Retina (tissue), 1 donor: ENCODE measurements at regions not wholly inside any gene's neighbourhood (a gene's known extent, or its start where the extent isn't known, plus 50 kb on each side); places are given as distances from the start of the nearest gene placed in this dataset.
"Not testable (repeated sequence)": the region's sequence is repeated elsewhere in the genome, so short reads cannot be mapped to it uniquely, and the experiment has no call there.

Source experiments
- DNase-seq: peaks from one replicate; pipeline ENCODE4 v3.0.0-alpha.2; 2016

DNA sequence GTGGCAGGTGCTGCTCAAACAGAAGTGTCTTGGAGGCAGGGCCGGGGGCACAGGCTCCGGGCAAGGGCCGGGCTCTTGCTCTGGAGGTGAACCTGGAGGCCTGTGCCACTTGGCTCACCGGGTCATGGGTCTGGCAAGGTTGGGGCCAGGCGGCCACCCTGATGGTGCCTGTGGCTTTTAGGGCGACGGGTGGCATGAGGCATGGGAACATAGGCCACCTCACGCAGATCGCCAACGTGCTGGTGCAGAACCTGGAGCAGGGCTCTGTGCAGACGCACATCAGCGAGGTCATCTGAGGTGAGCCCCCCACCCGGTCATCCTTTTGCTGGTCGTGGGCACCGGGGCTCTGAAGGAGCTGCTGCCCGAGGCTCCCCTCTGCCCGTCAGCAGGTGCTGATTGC lies 202.7 kb downstream of the LIPI start:
- DNase-seq = not testable (repeated sequence)

DNA sequence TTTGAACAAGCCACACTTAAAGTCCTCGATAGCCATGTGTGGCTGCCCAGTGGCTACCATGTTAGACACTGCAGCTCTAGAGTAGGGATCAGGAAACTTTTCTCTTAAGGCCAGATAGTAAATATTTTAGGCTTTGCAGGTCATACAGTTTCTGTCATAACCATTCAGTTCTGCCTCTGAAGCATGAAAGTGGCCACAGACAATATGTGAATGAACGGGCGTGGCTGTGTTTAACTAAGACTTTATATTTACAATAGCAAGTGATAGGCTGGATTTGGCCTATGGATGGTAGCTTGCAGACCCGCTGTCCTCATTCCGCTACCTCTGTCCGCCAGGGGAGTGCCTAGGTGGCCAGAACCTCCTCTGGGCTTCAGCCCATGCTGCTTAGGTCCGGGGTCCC lies 204.6 kb downstream of the LIPI start:
- not testable (repeated sequence) for DNase-seq

- DNase-seq = not testable (repeated sequence)
These were observed 223.5 kb downstream of the LIPI start for GRCh38 chr21:13986996-13987958.

GRCh38 chr21:13985865-13986863 lies 224.6 kb downstream of the LIPI start:
- DNase-seq = not testable (repeated sequence)

- DNase-seq = not testable (repeated sequence)
These were observed 225.5 kb downstream of the LIPI start for GRCh38 chr21:13985137-13985864.

GRCh38 chr21:13984728-13985127 lies 226.0 kb downstream of the LIPI start:
- not testable (repeated sequence) for DNase-seq

GRCh38 chr21:13981176-13982087 lies 229.3 kb downstream of the LIPI start:
- DNase-seq = not testable (repeated sequence)

DNA sequence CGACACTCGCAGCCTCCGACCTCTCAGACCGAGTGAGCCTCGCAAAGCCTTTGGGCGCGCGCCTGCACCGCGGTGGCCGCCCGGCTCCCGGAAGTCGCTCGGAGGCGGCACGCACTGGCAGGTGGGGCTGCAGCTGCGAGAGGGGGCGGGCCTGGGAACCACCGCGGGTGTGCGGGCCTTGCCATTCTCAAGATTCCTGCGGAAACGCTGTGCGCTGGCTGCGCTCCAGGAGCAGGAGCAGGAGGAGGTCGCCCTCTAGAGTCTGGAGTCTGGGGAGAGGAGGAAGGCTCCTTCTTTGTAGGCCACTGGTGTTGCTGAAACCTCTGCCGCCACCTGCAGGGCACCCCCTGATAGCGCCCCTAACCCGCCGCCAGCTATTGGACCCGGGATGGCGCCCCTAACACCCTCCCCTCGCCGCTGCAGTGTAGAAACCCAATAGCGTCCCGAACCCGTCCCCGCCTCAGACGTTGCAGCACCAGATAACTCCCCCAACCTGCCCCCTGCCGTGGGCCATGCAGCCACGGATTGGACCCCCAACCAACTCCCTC lies 230.6 kb downstream of the LIPI start:
- not testable (repeated sequence) for DNase-seq

- DNase-seq = not testable (repeated sequence)
These were observed 231.1 kb downstream of the LIPI start for GRCh38 chr21:13979608-13980007.

DNA sequence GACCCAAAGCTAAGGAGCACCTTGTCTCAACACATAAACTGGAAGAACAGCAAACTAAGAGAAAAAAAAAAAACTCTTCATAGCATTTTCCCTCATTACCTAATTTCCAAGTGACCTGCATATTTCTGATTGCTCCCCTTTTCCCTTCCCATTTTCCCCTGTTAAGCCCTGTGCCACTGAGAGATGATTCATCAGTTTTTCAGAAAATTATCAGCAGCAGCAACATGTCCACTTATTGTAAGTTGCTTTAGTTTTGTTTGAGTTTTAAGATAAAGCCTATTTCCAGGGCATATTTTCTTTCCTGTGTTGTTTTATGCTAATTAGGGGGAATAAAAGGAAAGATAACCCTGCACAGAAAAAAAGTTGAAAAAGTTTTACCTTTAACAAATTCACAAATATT lies 236.2 kb downstream of the LIPI start:
- not testable (repeated sequence) for DNase-seq

DNA sequence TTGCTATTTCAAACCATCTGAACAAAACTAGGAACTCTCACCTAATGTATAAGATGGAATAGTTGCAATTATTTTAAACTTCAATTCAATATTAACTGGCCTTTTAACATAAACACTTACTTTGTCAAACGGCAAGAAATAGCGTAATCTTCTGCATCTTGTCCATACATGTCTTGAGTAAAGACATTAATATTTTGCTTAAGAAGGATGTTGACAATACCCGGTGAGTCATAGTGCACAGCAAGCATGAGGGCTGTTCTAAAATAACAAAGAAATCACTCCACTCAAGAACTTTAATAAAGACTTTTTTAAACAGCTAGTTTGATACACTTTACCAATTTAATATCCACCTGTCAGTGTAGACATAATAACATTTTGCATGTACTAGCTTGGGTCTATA lies 240.9 kb downstream of the LIPI start:
- not testable (repeated sequence) for DNase-seq

DNA sequence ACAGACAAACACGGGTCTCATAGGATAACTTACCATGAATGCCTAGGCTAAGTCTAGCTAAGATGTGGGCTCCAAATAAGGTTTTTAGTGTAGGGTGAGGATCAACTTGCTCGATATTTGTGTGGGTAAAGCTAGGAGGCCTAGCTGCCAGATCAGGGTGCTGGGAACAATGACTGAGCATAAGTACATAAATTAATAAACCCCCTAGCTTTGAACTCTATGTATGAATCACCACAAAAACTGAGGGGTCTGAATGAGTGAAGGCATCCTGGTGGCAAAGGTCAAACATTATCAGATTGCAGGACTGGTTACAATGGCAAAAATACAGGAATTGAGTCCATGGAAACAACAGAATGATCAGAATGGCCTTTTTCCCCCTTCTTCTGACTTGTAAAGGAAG lies 241.8 kb downstream of the LIPI start:
- not testable (repeated sequence) for DNase-seq

- DNase-seq = not testable (repeated sequence)
These were observed 247.5 kb downstream of the LIPI start for GRCh38 chr21:13963259-13963658.

GRCh38 chr21:13937236-13937635 lies 273.5 kb downstream of the LIPI start:
- DNase-seq = no peak

DNA sequence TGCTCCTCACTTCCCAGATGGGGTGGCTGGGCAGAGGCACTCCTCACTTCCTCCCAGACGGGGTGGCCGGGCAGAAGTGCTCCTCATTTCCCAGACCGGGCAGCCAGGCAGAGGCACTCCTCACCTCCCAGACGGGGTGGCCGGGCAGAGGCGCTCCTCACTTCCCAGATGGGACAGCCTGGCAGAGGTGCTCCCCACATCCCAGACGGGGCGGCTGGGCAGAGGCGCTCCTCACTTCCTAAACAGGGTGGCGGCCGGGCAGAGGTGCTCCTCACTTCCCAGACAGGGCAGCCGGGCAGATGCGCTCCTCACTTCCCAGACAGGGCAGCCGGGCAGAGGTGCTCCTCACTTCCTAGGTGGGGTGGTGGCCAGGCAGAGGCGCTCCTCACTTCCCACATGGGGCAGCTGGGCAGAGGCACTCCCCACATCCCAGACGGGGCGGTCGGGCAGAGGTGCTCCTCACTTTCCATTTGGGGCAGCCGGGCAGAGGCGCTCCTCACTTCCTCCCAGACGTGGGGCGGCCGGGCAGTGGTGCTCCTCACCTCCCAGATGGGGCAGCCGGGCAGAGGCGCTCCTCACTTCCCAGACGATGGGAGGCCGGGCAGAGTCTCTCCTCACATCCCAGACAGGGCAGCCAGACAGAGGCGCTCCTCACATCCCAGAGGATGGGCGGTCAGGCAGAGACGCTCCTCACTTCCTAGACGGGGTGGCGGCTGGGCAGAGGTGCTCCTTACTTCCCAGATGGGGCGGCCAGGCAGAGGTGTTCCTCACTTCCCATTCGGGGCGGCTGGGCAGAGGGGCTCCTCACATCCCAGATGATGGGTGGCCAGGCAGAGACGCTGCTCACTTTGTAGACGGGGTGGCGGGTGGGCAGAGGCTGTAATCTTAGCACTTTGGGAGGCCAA lies 274.5 kb downstream of the LIPI start:
- not testable (repeated sequence) for DNase-seq

- DNase-seq = not testable (repeated sequence)
These were observed 275.2 kb downstream of the LIPI start for GRCh38 chr21:13935396-13936032.

- DNase-seq = not testable (repeated sequence)
These were observed 275.8 kb downstream of the LIPI start for GRCh38 chr21:13934887-13935342.

GRCh38 chr21:13923175-13923574 lies 287.6 kb downstream of the LIPI start:
- not testable (repeated sequence) for DNase-seq

DNA sequence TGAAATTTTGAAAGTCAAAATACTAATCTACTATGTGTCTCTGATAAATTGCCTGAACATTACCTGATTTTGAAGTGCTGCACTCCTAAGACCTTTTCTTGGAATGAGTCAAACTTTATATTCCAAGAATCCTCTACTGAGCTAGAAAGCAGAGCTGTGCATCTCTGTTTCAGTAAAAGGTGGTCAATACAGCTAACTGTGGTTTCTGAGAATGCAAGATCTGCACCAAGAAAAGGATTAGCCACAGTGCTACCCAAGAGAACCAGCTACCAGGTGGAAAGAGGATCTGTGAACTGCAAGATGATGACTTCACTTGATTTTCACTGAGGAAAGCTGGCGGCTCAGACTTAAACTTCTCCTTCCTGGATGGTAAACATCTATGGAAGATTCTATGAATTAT lies 289.3 kb downstream of the LIPI start:
- DNase-seq = not testable (repeated sequence)
